Breast epithelium (tissue), 4 donors: ENCODE measurements at regions not wholly inside any gene's neighbourhood (a gene's known extent, or its start where the extent isn't known, plus 50 kb on each side); places are given as distances from the start of the nearest gene placed in this dataset.

Source experiments
- DNase-seq, 2 donors: peaks; one replicate each; pipeline ENCODE4 v3.0.0-alpha.2; 2019; ENCODE audit warnings: low spot score in 2 of 2
- H3K27ac ChIP-seq, 2 donors: fragments of 200-600 bp; sonication (generic) in 1 of 2; one replicate each; pipeline ENCODE4 v1.5.1; 2016 to 2019; ENCODE audit warnings: mild to moderate bottlenecking in 1 of 2
- H3K27me3 ChIP-seq, 2 donors: fragments of 200-600 bp; sonication (generic) in 1 of 2; one replicate each; pipeline versions ENCODE4 v1.5.1 to v1.6.0; 2017 to 2019; ENCODE audit warnings: control low read depth in 1 of 2, mild to moderate bottlenecking in 1 of 2
- H3K36me3 ChIP-seq: fragments of 200-600 bp; one replicate; pipeline ENCODE4 v1.5.1; 2019
- H3K4me1 ChIP-seq, 2 donors: fragments of 200-600 bp; sonication (generic); one replicate each; pipeline ENCODE4 v1.5.1; 2016 to 2019; ENCODE audit warnings: control low read depth in 1 of 2
- H3K4me3 ChIP-seq, 3 donors: fragments of 200-600 bp; sonication (generic); 1 replicate in 2 of 3; 2 replicates in 1 of 3; pipeline ENCODE4 v1.5.1; 2016 to 2019; ENCODE audit warnings: mild to moderate bottlenecking in 3 of 3, moderate library complexity in 2 of 3
- H3K9me3 ChIP-seq, 2 donors: fragments of 200-600 bp; sonication (generic) in 1 of 2; one replicate each; pipeline ENCODE4 v1.5.1; 2016 to 2019; ENCODE audit warnings: control low read depth in 1 of 2
- POLR2A ChIP-seq: fragments of 450-650 bp; IDR thresholded peaks from one replicate; pipeline ENCODE4 v1.6.1; 2016; ENCODE audit warnings: antibody characterized with exemption, mild to moderate bottlenecking, moderate library complexity
- POLR2AphosphoS5 ChIP-seq, 3 donors: sonication (generic); formaldehyde crosslinking; IDR thresholded peaks; one replicate each; pipeline ENCODE4 v1.6.1; 2017; ENCODE audit warnings: antibody characterized with exemption in 3 of 3
- intact Hi-C: fragments of 100-400 bp; cut with DNase I; formaldehyde crosslinking; loops from one replicate; pipeline ENCODE4 v1.15.1; 2023; ENCODE audit warnings: low total_unique reads
- TF ChIP-seq, protein P1 (sequence below), 3 donors: fragments of 450-650 bp; IDR thresholded peaks; one replicate each; pipeline ENCODE4 v1.5.1; 2016 to 2017; ENCODE audit warnings: antibody characterized with exemption in 3 of 3, mild to moderate bottlenecking in 3 of 3, moderate library complexity in 3 of 3

DNA sequence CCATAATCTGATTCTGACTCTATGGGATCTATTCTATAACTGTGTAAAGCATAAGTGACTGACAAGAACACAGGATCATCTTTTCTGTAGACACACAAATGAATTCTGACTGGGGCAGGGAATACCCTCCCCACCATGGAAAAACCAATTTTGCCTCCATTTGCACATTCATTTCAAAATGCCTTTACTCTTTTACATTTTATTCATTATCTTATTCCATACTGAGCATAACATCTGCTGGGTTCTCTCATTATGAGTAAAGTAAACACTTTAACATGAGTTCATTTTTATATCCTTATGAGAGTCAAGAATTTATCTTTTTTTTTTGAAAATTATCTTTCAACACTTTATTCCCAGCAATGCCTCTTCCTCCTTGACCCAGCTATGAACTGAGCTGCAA is 163.5 kb downstream of the RNF152 start:
- Histone ChIP-seq H3K4me3 (no peak overlapping the region), H3K36me3 (no peaks in the 10 kb centered on the region), H3K4me1 (no peaks in the 10 kb centered on the region), H3K9me3 (peaks cover 0 to 5% of the 10 kb centered on the region in 2 donors), H3K27ac (no peak overlapping the region), H3K27me3 (no peaks in the 10 kb centered on the region)
- no peak for DNase-seq
- TF ChIP-seq, protein P1, sequence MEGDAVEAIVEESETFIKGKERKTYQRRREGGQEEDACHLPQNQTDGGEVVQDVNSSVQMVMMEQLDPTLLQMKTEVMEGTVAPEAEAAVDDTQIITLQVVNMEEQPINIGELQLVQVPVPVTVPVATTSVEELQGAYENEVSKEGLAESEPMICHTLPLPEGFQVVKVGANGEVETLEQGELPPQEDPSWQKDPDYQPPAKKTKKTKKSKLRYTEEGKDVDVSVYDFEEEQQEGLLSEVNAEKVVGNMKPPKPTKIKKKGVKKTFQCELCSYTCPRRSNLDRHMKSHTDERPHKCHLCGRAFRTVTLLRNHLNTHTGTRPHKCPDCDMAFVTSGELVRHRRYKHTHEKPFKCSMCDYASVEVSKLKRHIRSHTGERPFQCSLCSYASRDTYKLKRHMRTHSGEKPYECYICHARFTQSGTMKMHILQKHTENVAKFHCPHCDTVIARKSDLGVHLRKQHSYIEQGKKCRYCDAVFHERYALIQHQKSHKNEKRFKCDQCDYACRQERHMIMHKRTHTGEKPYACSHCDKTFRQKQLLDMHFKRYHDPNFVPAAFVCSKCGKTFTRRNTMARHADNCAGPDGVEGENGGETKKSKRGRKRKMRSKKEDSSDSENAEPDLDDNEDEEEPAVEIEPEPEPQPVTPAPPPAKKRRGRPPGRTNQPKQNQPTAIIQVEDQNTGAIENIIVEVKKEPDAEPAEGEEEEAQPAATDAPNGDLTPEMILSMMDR (IDR thresholded peaks at IDR 0.05) = no peak
- TF ChIP-seq POLR2A (no peak), POLR2AphosphoS5 (IDR thresholded peaks at IDR 0.05) (no peak)
- intact Hi-C loops = no loop called here

DNA sequence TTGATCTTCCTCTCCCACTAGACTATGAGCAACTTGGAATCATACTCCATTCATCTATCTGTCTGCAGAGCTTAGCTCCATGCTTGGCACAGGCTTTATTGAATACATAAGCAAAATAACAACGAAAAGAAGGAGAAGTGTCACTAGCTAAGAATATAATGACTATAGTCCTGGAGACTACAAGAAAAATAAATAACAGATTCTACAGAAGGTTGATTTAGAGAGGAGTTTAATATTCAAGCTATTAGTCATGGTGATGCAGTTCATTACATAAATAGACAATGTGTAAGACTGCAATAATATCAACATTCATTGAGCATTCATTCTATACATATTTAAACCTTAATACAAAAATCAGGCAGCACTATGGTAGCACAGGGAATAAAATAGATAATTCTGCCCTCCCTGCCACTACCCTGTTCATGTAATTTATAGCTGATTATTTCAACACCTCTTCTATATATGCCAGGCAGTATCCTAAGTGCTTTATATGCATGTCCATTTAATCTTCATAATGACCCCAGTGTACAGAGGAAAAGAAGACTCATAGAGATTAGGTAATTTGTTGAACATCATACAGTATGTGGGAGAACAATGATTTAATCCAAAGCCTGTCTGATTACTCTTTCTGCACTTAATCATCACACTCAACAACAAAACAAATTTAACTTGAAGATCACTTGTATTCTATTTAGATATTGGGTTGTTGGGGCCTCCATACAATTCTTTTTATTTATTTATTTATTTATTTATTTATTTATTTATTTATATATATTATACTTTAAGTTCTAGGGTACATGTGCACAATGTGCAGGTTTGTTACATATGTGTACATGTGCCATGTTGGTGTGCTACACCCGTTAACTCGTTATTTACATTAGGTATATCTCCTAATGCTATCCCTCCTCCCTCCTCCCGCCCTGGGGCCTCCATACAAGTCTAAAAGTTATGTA is 165.3 kb downstream of the RNF152 start:
- peaks cover 0 to 5% of the 10 kb centered on the region in 2 donors for H3K9me3 ChIP-seq
- H3K4me1 ChIP-seq = no peaks in the 10 kb centered on the region
- TF ChIP-seq POLR2A (no peak), POLR2AphosphoS5 (IDR thresholded peaks at IDR 0.05) (no peak)
- TF ChIP-seq, protein P1 (IDR thresholded peaks at IDR 0.05) = no peak
- no peaks in the 10 kb centered on the region for H3K36me3 ChIP-seq
- no peak overlapping the region for H3K4me3 ChIP-seq
- H3K27me3 ChIP-seq = no peaks in the 10 kb centered on the region
- H3K27ac ChIP-seq = no peak overlapping the region
- DNase-seq = no peak
- intact Hi-C loops = no loop called here

DNA sequence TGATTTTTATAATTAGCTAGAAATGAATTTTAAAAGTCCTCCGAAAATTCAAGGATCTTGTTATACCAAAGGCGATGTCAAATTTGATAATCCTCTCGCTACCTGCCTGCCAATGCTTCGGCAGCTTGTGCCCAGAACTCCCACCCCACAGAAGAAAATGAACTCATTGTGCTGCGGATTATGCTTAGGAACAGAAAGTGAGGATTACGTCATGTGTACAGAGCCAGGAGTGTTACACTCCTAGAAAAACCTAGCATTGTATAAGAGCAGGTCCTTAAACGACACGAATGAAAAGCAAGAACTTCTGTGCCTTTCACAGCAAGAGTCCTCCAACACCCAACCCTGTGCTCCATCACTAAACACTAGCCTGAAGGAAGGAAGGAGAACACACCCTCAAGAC is 168.3 kb downstream of the RNF152 start:
- Histone ChIP-seq H3K4me3 (no peak overlapping the region), H3K36me3 (no peaks in the 10 kb centered on the region), H3K4me1 (no peaks in the 10 kb centered on the region), H3K9me3 (peaks cover 0 to 5% of the 10 kb centered on the region in 2 donors), H3K27ac (no peak overlapping the region), H3K27me3 (no peaks in the 10 kb centered on the region)
- intact Hi-C loops = no loop called here
- DNase-seq = no peak
- TF ChIP-seq POLR2A (no peak), POLR2AphosphoS5 (IDR thresholded peaks at IDR 0.05) (no peak)
- TF ChIP-seq, protein P1 (IDR thresholded peaks at IDR 0.05) = no peak

DNA sequence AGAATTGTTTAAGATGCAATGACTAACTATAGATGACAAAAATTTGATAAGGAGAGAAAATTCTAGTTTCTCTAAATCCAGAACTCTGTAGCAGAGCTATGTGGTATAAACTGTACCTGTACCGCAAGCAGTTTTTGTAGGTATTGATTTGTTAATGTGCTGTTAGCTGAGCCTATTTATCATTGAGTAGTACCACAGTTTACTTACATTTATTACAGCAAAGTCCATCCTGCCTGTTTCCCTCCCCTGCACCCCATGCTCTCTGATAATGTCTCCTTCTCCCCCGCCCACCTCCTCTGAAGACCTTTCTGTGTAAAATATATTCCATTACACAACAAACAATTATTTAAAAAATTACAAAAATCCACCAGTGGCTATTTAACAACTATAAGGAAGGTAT is 170.6 kb downstream of the RNF152 start:
- Histone ChIP-seq H3K4me3 (no peak overlapping the region), H3K4me1 (no peaks in the 10 kb centered on the region), H3K27ac (no peak overlapping the region), H3K27me3 (no peaks in the 10 kb centered on the region), H3K36me3 (no peaks in the 10 kb centered on the region), H3K9me3 (peaks cover 0 to 5% of the 10 kb centered on the region in 2 donors)
- intact Hi-C loops = no loop called here
- TF ChIP-seq, protein P1 (IDR thresholded peaks at IDR 0.05) = no peak
- TF ChIP-seq POLR2AphosphoS5 (IDR thresholded peaks at IDR 0.05) (no peak), POLR2A (no peak)
- DNase-seq = no peak

DNA sequence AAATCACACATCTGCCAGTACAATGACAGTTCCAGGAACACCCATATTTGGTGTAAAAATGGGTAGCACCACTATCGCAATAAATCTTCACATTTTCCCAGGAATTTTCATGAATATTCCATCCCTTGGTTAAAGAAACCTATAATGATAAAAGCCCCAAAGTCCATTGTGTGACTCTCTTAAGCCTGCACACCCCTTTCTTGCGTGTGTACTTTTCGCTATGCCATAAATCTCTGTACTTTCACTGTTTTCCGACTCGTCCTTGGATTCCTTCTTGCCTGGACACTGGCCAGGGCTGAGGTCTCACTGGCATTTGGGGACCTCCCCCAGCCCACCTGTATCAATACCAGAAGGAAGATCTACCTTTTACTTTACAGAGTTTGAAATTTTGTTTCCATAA is 172.3 kb downstream of the RNF152 start:
- Histone ChIP-seq H3K4me1 (no peaks in the 10 kb centered on the region), H3K27me3 (no peaks in the 10 kb centered on the region), H3K9me3 (no peaks in the 10 kb centered on the region), H3K27ac (no peak overlapping the region), H3K4me3 (no peak overlapping the region), H3K36me3 (no peaks in the 10 kb centered on the region)
- TF ChIP-seq, protein P1 (IDR thresholded peaks at IDR 0.05) = no peak
- TF ChIP-seq POLR2AphosphoS5 (IDR thresholded peaks at IDR 0.05) (no peak), POLR2A (no peak)
- DNase-seq = no peak
- intact Hi-C loops = no loop called here
